ENCODE measurements at regions not wholly inside any gene's neighbourhood (a gene's known extent, or its start where the extent isn't known, plus 50 kb on each side); places are given as distances from the start of the nearest gene placed in this dataset.
"Not testable (repeated sequence)": the region's sequence is repeated elsewhere in the genome, so short reads cannot be mapped to it uniquely, and the experiment has no call there.

- Histone ChIP-seq H3K4me1 (ENCODE audit: insufficient read depth, low read length) (peaks cover 5% of the 10 kb centered on the region), H3K36me3 (ENCODE audit: insufficient read depth, low read length) (no peaks in the 10 kb centered on the region), H3K9me3 (ENCODE audit: insufficient read depth, low read depth, low read length) (no peaks in the 10 kb centered on the region), H3K27me3 (ENCODE audit: insufficient read depth, low read length) (peaks cover 41% of the 10 kb centered on the region), H3K79me2 (ENCODE audit: insufficient read depth, low read length) (no peaks in the 10 kb centered on the region), H3K27ac (ENCODE audit: low read depth, low read length) (no peak overlapping the region), H3K4me2 (ENCODE audit: low read length) (peak overlapping the region; percentile 69), H3K4me3 (ENCODE audit: insufficient read depth, low read depth, low read length) (no peak overlapping the region), H3K9ac (ENCODE audit: low read length) (peak overlapping the region; percentile 64), H4K20me1 (ENCODE audit: insufficient read depth, low read length) (no peaks in the 10 kb centered on the region), H2AFZ (ENCODE audit: low read depth, low read length) (no peak overlapping the region)
- H3K4me3 Mint-ChIP-seq (ENCODE audit: unreplicated experiment), result no peak overlapping the region
- DNase-seq (ENCODE audit: low read depth) (peak; percentile 35), FAIRE-seq (no peak)
- peaks cover 4% of the 10 kb centered on the region for H3K9me3 Mint-ChIP-seq (ENCODE audit: unreplicated experiment)
- H3K27ac Mint-ChIP-seq (ENCODE audit: unreplicated experiment), result no peak overlapping the region
- peaks cover 32% of the 10 kb centered on the region for H3K27me3 Mint-ChIP-seq (ENCODE audit: low read depth, unreplicated experiment)
- TF ChIP-seq, protein P1, sequence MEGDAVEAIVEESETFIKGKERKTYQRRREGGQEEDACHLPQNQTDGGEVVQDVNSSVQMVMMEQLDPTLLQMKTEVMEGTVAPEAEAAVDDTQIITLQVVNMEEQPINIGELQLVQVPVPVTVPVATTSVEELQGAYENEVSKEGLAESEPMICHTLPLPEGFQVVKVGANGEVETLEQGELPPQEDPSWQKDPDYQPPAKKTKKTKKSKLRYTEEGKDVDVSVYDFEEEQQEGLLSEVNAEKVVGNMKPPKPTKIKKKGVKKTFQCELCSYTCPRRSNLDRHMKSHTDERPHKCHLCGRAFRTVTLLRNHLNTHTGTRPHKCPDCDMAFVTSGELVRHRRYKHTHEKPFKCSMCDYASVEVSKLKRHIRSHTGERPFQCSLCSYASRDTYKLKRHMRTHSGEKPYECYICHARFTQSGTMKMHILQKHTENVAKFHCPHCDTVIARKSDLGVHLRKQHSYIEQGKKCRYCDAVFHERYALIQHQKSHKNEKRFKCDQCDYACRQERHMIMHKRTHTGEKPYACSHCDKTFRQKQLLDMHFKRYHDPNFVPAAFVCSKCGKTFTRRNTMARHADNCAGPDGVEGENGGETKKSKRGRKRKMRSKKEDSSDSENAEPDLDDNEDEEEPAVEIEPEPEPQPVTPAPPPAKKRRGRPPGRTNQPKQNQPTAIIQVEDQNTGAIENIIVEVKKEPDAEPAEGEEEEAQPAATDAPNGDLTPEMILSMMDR (IDR thresholded peaks at IDR 0.05; ENCODE audit: insufficient read depth, low read depth, low read length), result no peak
- no peak for TF ChIP-seq EZH2 (IDR thresholded peaks at IDR 0.05; ENCODE audit: insufficient read depth, low read length)
- no peaks in the 10 kb centered on the region for H3K4me1 Mint-ChIP-seq (ENCODE audit: low read depth, unreplicated experiment)
- peaks cover 2% of the 10 kb centered on the region for H3K36me3 Mint-ChIP-seq (ENCODE audit: low read depth, unreplicated experiment)
Measured at GRCh38 chr17:5769593-5770354, 185.5 kb upstream of the NLRP1 start.

GRCh38 chr17:5770441-5771270 is 186.3 kb upstream of the NLRP1 start:
- Mint-ChIP-seq H3K36me3 (ENCODE audit: low read depth, unreplicated experiment) (peaks cover 2% of the 10 kb centered on the region), H3K27me3 (ENCODE audit: low read depth, unreplicated experiment) (peaks cover 33% of the 10 kb centered on the region), H3K9me3 (ENCODE audit: unreplicated experiment) (peaks cover 2% of the 10 kb centered on the region), H3K27ac (ENCODE audit: unreplicated experiment) (no peak overlapping the region), H3K4me1 (ENCODE audit: low read depth, unreplicated experiment) (no peaks in the 10 kb centered on the region), H3K4me3 (ENCODE audit: unreplicated experiment) (no peak overlapping the region)
- Histone ChIP-seq H2AFZ (ENCODE audit: low read depth, low read length) (peak overlapping the region; percentile 16), H3K4me3 (ENCODE audit: insufficient read depth, low read depth, low read length) (peak overlapping the region; percentile 28), H3K4me1 (ENCODE audit: insufficient read depth, low read length) (peaks cover 10% of the 10 kb centered on the region), H3K4me2 (ENCODE audit: low read length) (peak overlapping the region; percentile 69), H4K20me1 (ENCODE audit: insufficient read depth, low read length) (no peaks in the 10 kb centered on the region), H3K9me3 (ENCODE audit: insufficient read depth, low read depth, low read length) (no peaks in the 10 kb centered on the region), H3K27me3 (ENCODE audit: insufficient read depth, low read length) (peaks cover 45% of the 10 kb centered on the region), H3K79me2 (ENCODE audit: insufficient read depth, low read length) (no peaks in the 10 kb centered on the region), H3K36me3 (ENCODE audit: insufficient read depth, low read length) (no peaks in the 10 kb centered on the region), H3K9ac (ENCODE audit: low read length) (peak overlapping the region; percentile 64), H3K27ac (ENCODE audit: low read depth, low read length) (no peak overlapping the region)
- FAIRE-seq, result no peak
- TF ChIP-seq, protein P1 (IDR thresholded peaks at IDR 0.05; ENCODE audit: insufficient read depth, low read depth, low read length), result no peak
- TF ChIP-seq EZH2 (IDR thresholded peaks at IDR 0.05; ENCODE audit: insufficient read depth, low read length), result no peak
- no peak for DNase-seq (ENCODE audit: low read depth)

DNA sequence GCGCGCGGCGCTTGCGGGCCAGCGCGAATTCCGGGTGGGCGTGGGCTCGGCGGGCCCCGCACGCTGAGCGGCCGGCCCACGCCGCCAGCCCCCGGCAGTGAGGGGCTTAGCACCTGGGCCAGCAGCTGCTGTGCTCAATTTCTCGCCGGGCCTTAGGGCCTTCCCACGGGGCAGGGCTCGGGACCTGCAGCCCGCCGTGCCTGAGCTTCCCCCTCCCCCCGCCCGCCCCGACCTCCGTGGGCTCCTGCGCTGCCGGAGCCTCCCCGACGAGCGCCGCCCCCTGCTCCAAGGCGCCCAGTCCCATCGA is 186.9 kb upstream of the NLRP1 start:
- not testable (repeated sequence) for H3K9me3 Mint-ChIP-seq (ENCODE audit: unreplicated experiment); H3K36me3 Mint-ChIP-seq (ENCODE audit: low read depth, unreplicated experiment); H3K4me3 ChIP-seq (ENCODE audit: insufficient read depth, low read depth, low read length); H3K9me3 ChIP-seq (ENCODE audit: insufficient read depth, low read depth, low read length); H3K4me1 Mint-ChIP-seq (ENCODE audit: low read depth, unreplicated experiment); H4K20me1 ChIP-seq (ENCODE audit: insufficient read depth, low read length); DNase-seq (ENCODE audit: low read depth); H3K36me3 ChIP-seq (ENCODE audit: insufficient read depth, low read length); H3K27ac ChIP-seq (ENCODE audit: low read depth, low read length); H3K27ac Mint-ChIP-seq (ENCODE audit: unreplicated experiment); H2AFZ ChIP-seq (ENCODE audit: low read depth, low read length); H3K4me2 ChIP-seq (ENCODE audit: low read length); H3K79me2 ChIP-seq (ENCODE audit: insufficient read depth, low read length); H3K4me3 Mint-ChIP-seq (ENCODE audit: unreplicated experiment); FAIRE-seq; H3K9ac ChIP-seq (ENCODE audit: low read length)
- Histone ChIP-seq H3K27me3 (ENCODE audit: insufficient read depth, low read length) (peaks cover 44% of the 10 kb centered on the region), H3K4me1 (ENCODE audit: insufficient read depth, low read length) (peaks cover 14% of the 10 kb centered on the region)
- peaks cover 32% of the 10 kb centered on the region for H3K27me3 Mint-ChIP-seq (ENCODE audit: low read depth, unreplicated experiment)

GRCh38 chr17:5772017-5772416 is 187.7 kb upstream of the NLRP1 start:
- H3K36me3 ChIP-seq (ENCODE audit: insufficient read depth, low read length); H3K4me1 Mint-ChIP-seq (ENCODE audit: low read depth, unreplicated experiment); H3K27ac Mint-ChIP-seq (ENCODE audit: unreplicated experiment); H3K36me3 Mint-ChIP-seq (ENCODE audit: low read depth, unreplicated experiment); H3K79me2 ChIP-seq (ENCODE audit: insufficient read depth, low read length); H4K20me1 ChIP-seq (ENCODE audit: insufficient read depth, low read length); H3K27ac ChIP-seq (ENCODE audit: low read depth, low read length); DNase-seq (ENCODE audit: low read depth); H2AFZ ChIP-seq (ENCODE audit: low read depth, low read length); H3K9me3 ChIP-seq (ENCODE audit: insufficient read depth, low read depth, low read length); FAIRE-seq; H3K9ac ChIP-seq (ENCODE audit: low read length); H3K4me3 Mint-ChIP-seq (ENCODE audit: unreplicated experiment); H3K4me3 ChIP-seq (ENCODE audit: insufficient read depth, low read depth, low read length); H3K9me3 Mint-ChIP-seq (ENCODE audit: unreplicated experiment): not testable (repeated sequence)
- Histone ChIP-seq H3K4me2 (ENCODE audit: low read length) (peak overlapping the region; percentile 30), H3K27me3 (ENCODE audit: insufficient read depth, low read length) (peaks cover 42% of the 10 kb centered on the region), H3K4me1 (ENCODE audit: insufficient read depth, low read length) (peaks cover 18% of the 10 kb centered on the region)
- peaks cover 25% of the 10 kb centered on the region for H3K27me3 Mint-ChIP-seq (ENCODE audit: low read depth, unreplicated experiment)
